Islet of Langerhans (tissue), 1 donor: ENCODE measurements at regions not wholly inside any gene's neighbourhood (a gene's known extent, or its start where the extent isn't known, plus 50 kb on each side); places are given as distances from the start of the nearest gene placed in this dataset.

Experiments used
- FAIRE-seq: peaks from one replicate; lab custom pipeline; 2011; peaks lifted over from hg19 to GRCh38; lab: Jason Lieb, UNC

- no peak for FAIRE-seq
These were observed 348.3 kb upstream of the LRATD1 start for GRCh38 chr2:14284244-14284643.

GRCh38 chr2:14285812-14286211, 346.7 kb upstream of the LRATD1 start:
- no peak for FAIRE-seq

- no peak for FAIRE-seq
These were observed 344.5 kb upstream of the LRATD1 start for GRCh38 chr2:14288016-14288415.

- no peak for FAIRE-seq
These were observed 339.6 kb upstream of the LRATD1 start for GRCh38 chr2:14292964-14293363.

GRCh38 chr2:14297340-14297739, 335.2 kb upstream of the LRATD1 start:
- FAIRE-seq, result no peak

GRCh38 chr2:14297906-14298305, 334.6 kb upstream of the LRATD1 start:
- FAIRE-seq, result no peak

GRCh38 chr2:14301331-14301730, 331.2 kb upstream of the LRATD1 start:
- FAIRE-seq, result no peak

GRCh38 chr2:14303366-14304115, 329.0 kb upstream of the LRATD1 start:
- no peak for FAIRE-seq

GRCh38 chr2:14304326-14304725, 328.2 kb upstream of the LRATD1 start:
- no peak for FAIRE-seq

- FAIRE-seq, result no peak
These were observed 326.2 kb upstream of the LRATD1 start for GRCh38 chr2:14306268-14306861.

GRCh38 chr2:14313341-14313740, 319.2 kb upstream of the LRATD1 start:
- FAIRE-seq, result no peak

GRCh38 chr2:14316594-14316993, 315.9 kb upstream of the LRATD1 start:
- FAIRE-seq, result no peak

GRCh38 chr2:14321357-14321756, 311.2 kb upstream of the LRATD1 start:
- no peak for FAIRE-seq

GRCh38 chr2:14322306-14322705, 310.2 kb upstream of the LRATD1 start:
- no peak for FAIRE-seq

- no peak for FAIRE-seq
These were observed 308.2 kb upstream of the LRATD1 start for GRCh38 chr2:14324308-14324707.

GRCh38 chr2:14330884-14331283, 301.6 kb upstream of the LRATD1 start:
- no peak for FAIRE-seq

- no peak for FAIRE-seq
These were observed 295.6 kb upstream of the LRATD1 start for GRCh38 chr2:14336759-14337382.

- no peak for FAIRE-seq
These were observed 291.8 kb upstream of the LRATD1 start for GRCh38 chr2:14340703-14341102.

GRCh38 chr2:14342313-14342712, 290.2 kb upstream of the LRATD1 start:
- FAIRE-seq, result no peak

- FAIRE-seq, result no peak
These were observed 288.2 kb upstream of the LRATD1 start for GRCh38 chr2:14344355-14344754.

GRCh38 chr2:14348247-14348646, 284.3 kb upstream of the LRATD1 start:
- no peak for FAIRE-seq

- no peak for FAIRE-seq
These were observed 281.7 kb upstream of the LRATD1 start for GRCh38 chr2:14350856-14351255.

GRCh38 chr2:14352067-14352466, 280.4 kb upstream of the LRATD1 start:
- FAIRE-seq, result no peak

GRCh38 chr2:14354231-14354630, 278.3 kb upstream of the LRATD1 start:
- no peak for FAIRE-seq
